Globus pallidus (tissue), 1 donor: ENCODE measurements at regions not wholly inside any gene's neighbourhood (a gene's known extent, or its start where the extent isn't known, plus 50 kb on each side); places are given as distances from the start of the nearest gene placed in this dataset.
"Not testable (repeated sequence)": the region's sequence is repeated elsewhere in the genome, so short reads cannot be mapped to it uniquely, and the experiment has no call there.

Source experiments
- DNase-seq: peaks from one replicate; pipeline ENCODE4 v3.0.0-alpha.2; 2015; ENCODE audit warnings: low spot score

GRCh38 chr5:111631328-111631727, 119.0 kb upstream of the STARD4 start:
- no peak for DNase-seq

- no peak for DNase-seq
These were observed 116.6 kb upstream of the STARD4 start for GRCh38 chr5:111628901-111629300.

- DNase-seq, result no peak
These were observed 115.5 kb upstream of the STARD4 start for GRCh38 chr5:111627862-111628261.

GRCh38 chr5:111626473-111627148, 114.3 kb upstream of the STARD4 start:
- no peak for DNase-seq

- no peak for DNase-seq
These were observed 106.4 kb upstream of the STARD4 start for GRCh38 chr5:111618623-111619271.

- no peak for DNase-seq
These were observed 102.7 kb upstream of the STARD4 start for GRCh38 chr5:111615054-111615453.

- not testable (repeated sequence) for DNase-seq
These were observed 99.8 kb upstream of the STARD4 start for GRCh38 chr5:111612013-111612630.

- no peak for DNase-seq
These were observed 93.9 kb upstream of the STARD4 start for GRCh38 chr5:111606194-111606593.

- no peak for DNase-seq
These were observed 91.1 kb upstream of the STARD4 start for GRCh38 chr5:111603446-111603827.

- DNase-seq, result no peak
These were observed 90.6 kb upstream of the STARD4 start for GRCh38 chr5:111602817-111603445.

- DNase-seq, result no peak
These were observed 86.7 kb upstream of the STARD4 start for GRCh38 chr5:111598996-111599395.

- no peak for DNase-seq
These were observed 85.2 kb upstream of the STARD4 start for GRCh38 chr5:111597491-111597890.

- no peak for DNase-seq
These were observed 84.4 kb upstream of the STARD4 start for GRCh38 chr5:111596705-111597104.

- no peak for DNase-seq
These were observed 83.1 kb upstream of the STARD4 start for GRCh38 chr5:111595425-111595824.

- DNase-seq, result no peak
These were observed 77.0 kb upstream of the STARD4 start for GRCh38 chr5:111589316-111589715.

- no peak for DNase-seq
These were observed 75.4 kb upstream of the STARD4 start for GRCh38 chr5:111587728-111588127.

GRCh38 chr5:111585946-111586345, 73.6 kb upstream of the STARD4 start:
- DNase-seq, result no peak

- DNase-seq, result no peak
These were observed 73.0 kb upstream of the STARD4 start for GRCh38 chr5:111585291-111585690.

GRCh38 chr5:111584651-111585050, 72.3 kb upstream of the STARD4 start:
- no peak for DNase-seq

GRCh38 chr5:111583758-111584203, 71.4 kb upstream of the STARD4 start:
- no peak for DNase-seq

GRCh38 chr5:111582993-111583601, 70.8 kb upstream of the STARD4 start:
- DNase-seq, result no peak

- no peak for DNase-seq
These were observed 70.1 kb upstream of the STARD4 start for GRCh38 chr5:111582451-111582850.
